GM12874 (cell line): ENCODE measurements at regions not wholly inside any gene's neighbourhood (a gene's known extent, or its start where the extent isn't known, plus 50 kb on each side); places are given as distances from the start of the nearest gene placed in this dataset.

Experiments used
- TF ChIP-seq, protein P1 (sequence below): IDR thresholded peaks from 2 replicates; pipeline ENCODE4 v1.5.1; 2011; ENCODE audit warnings: low read depth, mild to moderate bottlenecking, control low read depth, low read length, moderate library complexity; ENCODE audit not compliant: insufficient read depth

DNA sequence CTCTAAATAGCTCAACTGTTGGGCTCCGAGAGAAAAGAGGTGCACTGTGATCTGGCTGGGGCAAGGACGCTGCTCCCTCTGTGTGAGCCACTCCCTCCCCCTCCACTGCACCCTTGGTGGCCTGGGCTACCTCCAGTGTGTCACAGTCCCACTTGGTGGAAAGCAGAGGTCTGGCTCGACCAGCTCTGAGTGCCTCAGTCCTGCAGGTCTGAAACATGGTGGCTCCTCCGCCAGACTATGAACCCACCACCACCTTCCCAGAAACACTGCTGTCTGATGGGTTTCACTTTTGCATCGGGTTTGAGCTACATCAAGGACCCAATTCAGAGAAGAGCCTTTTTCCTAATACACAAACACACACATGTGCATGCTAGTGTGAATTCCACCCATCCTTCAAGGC is 500.1 kb downstream of the RPS24 start:
- TF ChIP-seq, protein P1, sequence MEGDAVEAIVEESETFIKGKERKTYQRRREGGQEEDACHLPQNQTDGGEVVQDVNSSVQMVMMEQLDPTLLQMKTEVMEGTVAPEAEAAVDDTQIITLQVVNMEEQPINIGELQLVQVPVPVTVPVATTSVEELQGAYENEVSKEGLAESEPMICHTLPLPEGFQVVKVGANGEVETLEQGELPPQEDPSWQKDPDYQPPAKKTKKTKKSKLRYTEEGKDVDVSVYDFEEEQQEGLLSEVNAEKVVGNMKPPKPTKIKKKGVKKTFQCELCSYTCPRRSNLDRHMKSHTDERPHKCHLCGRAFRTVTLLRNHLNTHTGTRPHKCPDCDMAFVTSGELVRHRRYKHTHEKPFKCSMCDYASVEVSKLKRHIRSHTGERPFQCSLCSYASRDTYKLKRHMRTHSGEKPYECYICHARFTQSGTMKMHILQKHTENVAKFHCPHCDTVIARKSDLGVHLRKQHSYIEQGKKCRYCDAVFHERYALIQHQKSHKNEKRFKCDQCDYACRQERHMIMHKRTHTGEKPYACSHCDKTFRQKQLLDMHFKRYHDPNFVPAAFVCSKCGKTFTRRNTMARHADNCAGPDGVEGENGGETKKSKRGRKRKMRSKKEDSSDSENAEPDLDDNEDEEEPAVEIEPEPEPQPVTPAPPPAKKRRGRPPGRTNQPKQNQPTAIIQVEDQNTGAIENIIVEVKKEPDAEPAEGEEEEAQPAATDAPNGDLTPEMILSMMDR = no peak

DNA sequence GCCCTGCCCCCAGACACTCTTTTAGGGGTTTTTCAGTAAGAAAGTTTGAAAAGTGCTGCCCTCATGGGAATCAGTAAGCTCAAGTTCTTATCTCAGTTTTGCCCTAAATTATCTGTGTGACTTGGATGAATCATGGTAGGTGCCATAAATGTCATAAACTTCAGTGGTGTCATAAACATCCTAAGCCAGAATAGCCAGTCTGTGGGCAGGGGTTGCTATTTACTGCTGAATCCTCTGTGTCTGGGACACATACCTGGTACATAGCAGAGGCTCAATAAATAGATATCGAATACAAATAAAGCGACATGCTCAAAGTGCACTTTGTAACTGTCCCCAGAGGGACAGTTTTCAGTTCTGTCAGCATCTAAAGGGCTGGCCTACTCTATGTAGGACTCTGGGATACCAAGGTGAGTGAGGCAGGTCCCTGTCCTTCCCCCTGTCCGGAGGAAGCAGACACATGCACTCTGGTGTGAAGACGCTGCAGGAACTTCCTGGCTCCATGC is 502.1 kb downstream of the RPS24 start:
- TF ChIP-seq, protein P1 = no peak

DNA sequence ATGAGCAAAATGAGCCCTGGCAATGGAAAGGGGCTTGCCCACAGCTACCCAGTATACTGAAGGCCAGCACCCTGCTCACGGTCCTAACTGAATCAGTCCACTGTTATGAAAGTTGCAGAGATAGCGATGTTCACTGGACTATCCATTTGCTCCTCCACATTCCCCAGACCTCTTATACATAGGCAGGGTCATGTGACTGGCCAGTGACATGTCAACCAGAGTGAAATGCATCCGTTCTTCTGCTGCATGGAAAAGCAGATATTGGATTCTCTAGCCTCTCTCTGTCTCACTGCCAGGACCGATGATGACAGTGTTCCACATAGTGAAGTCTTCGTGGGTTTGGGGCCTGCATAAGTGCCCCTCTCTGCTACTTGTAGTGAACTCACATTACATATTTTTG is 503.4 kb downstream of the RPS24 start:
- TF ChIP-seq, protein P1 = no peak

DNA sequence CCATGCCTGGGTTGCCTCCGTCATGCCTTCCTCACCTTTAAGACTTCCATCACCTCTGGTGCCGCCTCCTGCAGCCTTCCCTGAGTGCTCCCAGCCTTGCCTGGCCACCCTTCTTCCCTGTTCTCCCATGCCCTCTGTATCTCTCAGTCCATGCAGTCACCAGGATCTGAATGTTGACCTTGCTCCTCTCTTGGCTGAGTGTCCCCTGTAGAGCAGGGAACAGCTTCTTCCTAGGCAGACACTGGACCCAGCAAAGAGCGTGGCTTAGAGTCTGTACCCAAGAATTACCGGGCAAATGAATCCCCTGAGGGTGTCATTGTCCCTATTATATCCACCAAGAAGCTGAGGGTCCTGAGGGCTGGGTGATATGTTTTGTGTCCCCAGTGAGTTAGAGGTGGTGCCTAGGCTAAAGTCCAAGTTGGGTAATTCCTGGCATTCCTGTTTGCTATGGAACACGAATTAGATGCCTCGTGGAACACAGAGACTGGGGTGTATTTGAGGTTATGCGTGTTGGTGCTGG is 505.6 kb downstream of the RPS24 start:
- TF ChIP-seq, protein P1 = no peak

DNA sequence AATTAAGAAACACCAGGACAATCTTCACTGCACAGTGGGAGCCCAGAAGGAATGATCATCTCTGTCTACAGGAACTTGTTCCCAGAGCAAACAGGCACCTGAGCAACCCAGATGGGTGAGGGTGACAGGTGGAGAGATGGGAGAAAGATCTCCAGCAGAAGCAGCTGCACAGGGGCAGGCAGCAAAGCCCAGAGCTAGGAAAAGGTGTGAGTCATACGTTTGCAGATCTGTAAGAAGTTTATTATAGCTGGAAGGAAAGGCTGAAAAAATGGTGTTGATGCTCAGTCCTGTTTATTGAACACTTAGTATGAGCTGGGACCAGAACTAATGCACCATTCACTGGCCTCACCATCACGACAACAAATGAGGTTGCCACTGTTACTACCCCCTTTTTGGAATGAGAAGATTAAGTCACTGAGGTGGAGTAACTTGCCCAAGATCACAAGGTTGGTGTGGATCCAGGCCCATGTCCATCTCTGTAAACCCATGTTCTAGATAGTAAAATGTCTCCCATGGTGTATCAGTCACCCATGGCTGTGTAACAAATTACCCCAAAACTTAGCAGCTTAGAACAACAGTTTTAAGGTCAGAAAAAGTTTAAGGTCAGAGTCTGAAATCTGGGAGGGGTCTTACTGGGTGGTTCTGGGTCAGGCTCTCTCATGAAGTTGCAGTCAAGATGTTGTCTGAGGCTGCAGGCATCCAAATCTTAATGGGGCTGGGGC is 506.9 kb downstream of the RPS24 start:
- TF ChIP-seq, protein P1 = no peak

DNA sequence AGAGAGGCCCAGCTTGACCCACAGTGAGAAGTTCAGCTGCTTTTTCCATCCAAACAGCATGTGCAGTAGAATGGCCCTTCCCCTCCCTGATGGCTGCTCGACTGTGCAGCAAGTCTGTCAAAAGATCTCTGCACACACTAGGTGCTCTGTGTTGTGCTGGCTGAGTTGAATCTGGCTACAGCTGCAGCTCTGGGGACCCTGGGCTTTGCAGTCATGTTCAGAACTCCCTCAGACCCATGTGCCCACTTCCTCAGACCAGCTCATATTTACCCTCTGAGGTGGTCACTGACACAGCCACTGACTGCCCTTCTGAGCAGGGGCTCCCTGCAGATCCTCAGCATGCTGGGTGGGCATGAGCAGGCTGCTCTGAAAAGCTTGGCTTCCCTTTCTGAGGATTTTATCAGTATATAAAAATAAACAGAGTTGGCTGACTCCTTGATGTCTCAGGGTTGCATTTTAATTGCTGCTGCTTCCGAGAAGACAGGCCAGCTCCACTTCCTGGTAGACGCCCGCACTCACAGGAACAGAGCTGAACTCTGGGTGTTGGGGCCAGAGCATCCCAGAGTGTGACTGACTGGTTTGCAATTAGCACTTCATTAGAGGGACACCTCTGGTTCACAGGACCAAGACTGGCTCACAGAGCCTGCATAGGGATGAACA is 507.9 kb downstream of the RPS24 start:
- TF ChIP-seq, protein P1 = no peak

DNA sequence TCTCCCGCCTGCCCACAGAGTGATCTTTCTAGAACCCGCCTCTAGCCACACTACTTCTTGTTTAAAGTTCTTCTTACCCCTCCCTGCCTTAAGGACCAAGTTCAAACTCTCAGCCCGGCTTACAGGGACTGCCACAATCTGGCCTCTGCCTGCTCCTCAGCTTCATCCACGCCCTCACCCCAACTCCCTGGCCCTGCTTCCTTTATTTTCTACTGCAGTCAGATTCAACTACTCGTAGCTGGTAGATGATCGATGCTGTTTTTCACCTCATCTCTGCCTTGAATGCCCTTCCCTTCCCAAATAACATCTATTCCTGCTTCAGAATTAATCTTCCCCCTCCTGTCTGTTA is 508.5 kb downstream of the RPS24 start:
- TF ChIP-seq, protein P1 = no peak
